SH-SY5Y (cell line): ENCODE measurements at regions not wholly inside any gene's neighbourhood (a gene's known extent, or its start where the extent isn't known, plus 50 kb on each side); places are given as distances from the start of the nearest gene placed in this dataset.

Source experiments
- GATA2 ChIP-seq: IDR thresholded peaks from 2 replicates; pipeline ENCODE4 v1.6.1; 2011; ENCODE audit warnings: mild to moderate bottlenecking, low read depth, low read length
- GATA3 ChIP-seq: IDR thresholded peaks from 2 replicates; pipeline ENCODE4 v1.6.1; 2011; ENCODE audit warnings: low read depth, mild to moderate bottlenecking, low read length, moderate library complexity

GRCh38 chr4:12633053-12633651 lies 851.0 kb downstream of the RAB28 start:
- TF ChIP-seq GATA2 (no peak), GATA3 (no peak)

GRCh38 chr4:12615822-12616221 lies 868.3 kb downstream of the RAB28 start:
- TF ChIP-seq GATA3 = no peak
- no peak for TF ChIP-seq GATA2

GRCh38 chr4:12612876-12613275 lies 871.3 kb downstream of the RAB28 start:
- no peak for TF ChIP-seq GATA3
- TF ChIP-seq GATA2 = no peak

GRCh38 chr4:12595986-12596385 lies 888.2 kb downstream of the RAB28 start:
- TF ChIP-seq GATA3 (no peak), GATA2 (no peak)

GRCh38 chr4:12595489-12595888 lies 888.7 kb downstream of the RAB28 start:
- no peak for TF ChIP-seq GATA2
- TF ChIP-seq GATA3 = no peak

GRCh38 chr4:12588582-12588981 lies 895.6 kb downstream of the RAB28 start:
- TF ChIP-seq GATA2 = no peak
- no peak for TF ChIP-seq GATA3

- no peak for TF ChIP-seq GATA3
- no peak for TF ChIP-seq GATA2
Observed at GRCh38 chr4:12586242-12587006, 897.7 kb downstream of the RAB28 start.

GRCh38 chr4:12584116-12584875 lies 899.8 kb downstream of the RAB28 start:
- no peak for TF ChIP-seq GATA2
- TF ChIP-seq GATA3 = no peak

- TF ChIP-seq GATA3 = no peak
- no peak for TF ChIP-seq GATA2
Observed at GRCh38 chr4:12583275-12583674, 900.9 kb downstream of the RAB28 start.

GRCh38 chr4:12580787-12581186 lies 903.4 kb downstream of the RAB28 start:
- TF ChIP-seq GATA2 (no peak), GATA3 (no peak)

GRCh38 chr4:12579172-12579571 lies 905.0 kb downstream of the RAB28 start:
- TF ChIP-seq GATA2 = no peak

- no peak for TF ChIP-seq GATA3
- TF ChIP-seq GATA2 = no peak
Observed at GRCh38 chr4:12576409-12576808, 907.7 kb downstream of the RAB28 start.

GRCh38 chr4:12573716-12574115 lies 910.4 kb downstream of the RAB28 start:
- TF ChIP-seq GATA2 = no peak
- no peak for TF ChIP-seq GATA3

GRCh38 chr4:12562476-12563140 lies 921.5 kb downstream of the RAB28 start:
- no peak for TF ChIP-seq GATA3
- no peak for TF ChIP-seq GATA2
